AG09309 (cell line): ENCODE measurements at regions not wholly inside any gene's neighbourhood (a gene's known extent, or its start where the extent isn't known, plus 50 kb on each side); places are given as distances from the start of the nearest gene placed in this dataset.

Source experiments
- DNase-seq: peaks from one replicate; pipeline ENCODE4 v3.0.0-alpha.2; 2010; ENCODE audit warnings: low read depth
- H3K4me3 ChIP-seq: 2 replicates; pipeline ENCODE4 v1.5.1; 2011; ENCODE audit warnings: mild to moderate bottlenecking, low read depth, low read length, moderate library complexity; ENCODE audit not compliant: control insufficient read depth
- TF ChIP-seq, protein P1 (sequence below): IDR thresholded peaks from 2 replicates; pipeline ENCODE4 v1.5.1; 2011; ENCODE audit warnings: mild to moderate bottlenecking, low read depth, low read length, inconsistent platforms; ENCODE audit not compliant: insufficient read depth, control insufficient read depth; ENCODE audit errors: missing control alignments

DNA sequence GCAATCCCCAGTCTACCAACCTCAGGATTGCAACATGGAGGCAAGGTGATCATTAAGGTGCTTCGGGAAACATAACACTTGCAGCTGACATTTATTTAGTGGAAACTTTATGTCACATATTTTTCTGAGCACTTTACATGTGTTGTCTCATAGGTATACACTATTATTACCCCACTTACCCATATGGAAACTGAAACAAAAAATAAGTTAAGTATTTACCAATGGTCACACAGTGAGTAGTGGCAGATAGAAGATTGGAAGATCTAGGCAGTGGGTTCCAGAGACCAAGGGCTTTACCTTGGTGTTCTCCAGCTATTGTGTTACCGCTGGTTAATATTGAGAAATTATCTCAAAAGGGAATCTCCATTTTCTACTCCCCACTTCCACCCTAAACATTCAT, 1279.1 kb upstream of the SORCS1 start:
- no peak overlapping the region for H3K4me3 ChIP-seq
- DNase-seq = no peak
- TF ChIP-seq, protein P1, sequence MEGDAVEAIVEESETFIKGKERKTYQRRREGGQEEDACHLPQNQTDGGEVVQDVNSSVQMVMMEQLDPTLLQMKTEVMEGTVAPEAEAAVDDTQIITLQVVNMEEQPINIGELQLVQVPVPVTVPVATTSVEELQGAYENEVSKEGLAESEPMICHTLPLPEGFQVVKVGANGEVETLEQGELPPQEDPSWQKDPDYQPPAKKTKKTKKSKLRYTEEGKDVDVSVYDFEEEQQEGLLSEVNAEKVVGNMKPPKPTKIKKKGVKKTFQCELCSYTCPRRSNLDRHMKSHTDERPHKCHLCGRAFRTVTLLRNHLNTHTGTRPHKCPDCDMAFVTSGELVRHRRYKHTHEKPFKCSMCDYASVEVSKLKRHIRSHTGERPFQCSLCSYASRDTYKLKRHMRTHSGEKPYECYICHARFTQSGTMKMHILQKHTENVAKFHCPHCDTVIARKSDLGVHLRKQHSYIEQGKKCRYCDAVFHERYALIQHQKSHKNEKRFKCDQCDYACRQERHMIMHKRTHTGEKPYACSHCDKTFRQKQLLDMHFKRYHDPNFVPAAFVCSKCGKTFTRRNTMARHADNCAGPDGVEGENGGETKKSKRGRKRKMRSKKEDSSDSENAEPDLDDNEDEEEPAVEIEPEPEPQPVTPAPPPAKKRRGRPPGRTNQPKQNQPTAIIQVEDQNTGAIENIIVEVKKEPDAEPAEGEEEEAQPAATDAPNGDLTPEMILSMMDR = no peak

DNA sequence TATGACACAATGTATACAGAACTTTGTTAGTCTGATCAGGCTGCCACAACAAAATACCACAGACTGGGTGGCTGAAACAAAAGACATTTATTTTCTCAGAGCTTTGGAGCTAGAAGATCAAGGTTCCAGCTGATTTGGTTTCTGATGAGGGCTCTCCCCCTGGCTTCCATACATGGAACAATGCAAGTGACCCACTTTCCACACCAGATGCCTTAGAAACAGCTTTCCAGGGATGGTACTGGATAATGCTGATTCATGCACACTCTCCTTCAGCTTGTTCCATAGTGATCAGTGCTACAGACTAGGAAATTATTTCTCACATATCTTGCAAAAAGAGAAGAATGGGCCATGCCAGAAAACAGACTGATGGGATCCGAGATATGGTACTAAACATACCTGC, 1274.9 kb upstream of the SORCS1 start:
- TF ChIP-seq, protein P1 = no peak
- no peak overlapping the region for H3K4me3 ChIP-seq
- DNase-seq = no peak

DNA sequence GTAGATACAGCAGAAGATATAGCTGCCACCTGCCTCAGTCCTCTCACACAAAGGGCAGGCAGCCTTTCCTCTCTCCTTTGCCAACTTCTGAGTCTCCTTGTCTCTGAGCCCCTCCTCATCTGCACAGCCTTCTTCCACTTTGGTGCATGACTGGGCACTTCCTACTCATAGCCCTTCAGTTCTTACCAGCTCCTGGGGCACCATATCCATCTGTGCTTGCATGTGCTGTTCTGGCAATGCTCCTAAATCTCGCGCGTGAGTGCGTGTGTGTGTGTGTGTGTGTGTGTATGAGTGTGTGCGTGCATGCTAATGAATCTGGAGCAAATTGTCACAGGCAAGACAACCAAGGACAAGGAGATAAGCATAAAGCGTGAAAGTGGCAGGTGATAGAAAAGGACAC, 1271.6 kb upstream of the SORCS1 start:
- no peak overlapping the region for H3K4me3 ChIP-seq
- TF ChIP-seq, protein P1 = no peak
- DNase-seq = no peak

DNA sequence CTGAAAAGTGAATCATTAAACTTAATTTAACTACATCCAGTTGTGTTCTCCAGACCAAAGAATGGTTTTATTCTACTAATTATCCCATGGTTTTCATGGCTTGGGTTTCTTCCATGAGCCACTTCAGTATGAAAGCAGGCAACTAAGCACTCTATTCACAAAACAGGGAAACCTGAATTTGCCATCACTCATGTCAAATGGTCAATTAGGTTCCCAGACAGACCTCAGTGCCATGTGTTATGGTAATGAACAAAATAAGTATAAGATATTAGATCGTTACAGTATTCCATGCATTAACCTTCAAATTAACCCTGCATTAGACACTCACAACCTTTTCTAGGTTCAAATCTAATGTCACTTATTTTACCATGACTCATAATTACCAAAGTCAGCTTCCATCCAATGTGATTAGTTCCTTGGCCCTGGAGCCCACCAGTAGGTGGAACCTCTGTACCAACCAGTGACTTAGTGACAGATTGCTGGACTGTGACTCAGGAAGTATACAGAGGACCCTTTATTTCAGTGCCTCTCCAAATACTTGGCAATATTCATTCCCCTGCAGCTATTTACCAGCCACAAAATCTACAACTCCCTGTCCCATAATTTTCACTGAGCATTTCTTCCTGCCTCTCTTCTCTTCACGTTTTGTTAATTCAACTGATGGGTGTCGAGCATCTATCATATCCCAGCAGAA, 1270.2 kb upstream of the SORCS1 start:
- H3K4me3 ChIP-seq = no peak overlapping the region
- TF ChIP-seq, protein P1 = no peak
- DNase-seq = no peak

DNA sequence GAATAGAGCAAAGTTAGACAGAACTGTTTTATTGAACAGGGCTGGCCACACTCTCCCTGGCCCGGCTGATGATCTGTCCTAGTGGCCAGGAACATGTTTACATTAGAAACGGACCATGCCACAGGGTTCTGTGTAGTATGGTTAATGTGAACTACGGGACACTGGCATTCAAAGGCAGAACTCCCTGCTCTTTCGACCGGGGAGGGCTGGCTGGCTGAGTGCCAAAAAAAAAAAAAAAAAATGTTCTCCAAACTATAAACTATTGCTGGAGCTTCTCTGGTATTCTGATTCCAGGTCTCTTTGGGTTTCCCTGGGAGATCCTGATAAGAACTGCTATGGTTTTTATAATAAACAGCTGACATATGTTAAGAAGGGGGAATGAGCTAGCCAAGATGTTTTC, 1262.6 kb upstream of the SORCS1 start:
- TF ChIP-seq, protein P1 = no peak
- DNase-seq = no peak

DNA sequence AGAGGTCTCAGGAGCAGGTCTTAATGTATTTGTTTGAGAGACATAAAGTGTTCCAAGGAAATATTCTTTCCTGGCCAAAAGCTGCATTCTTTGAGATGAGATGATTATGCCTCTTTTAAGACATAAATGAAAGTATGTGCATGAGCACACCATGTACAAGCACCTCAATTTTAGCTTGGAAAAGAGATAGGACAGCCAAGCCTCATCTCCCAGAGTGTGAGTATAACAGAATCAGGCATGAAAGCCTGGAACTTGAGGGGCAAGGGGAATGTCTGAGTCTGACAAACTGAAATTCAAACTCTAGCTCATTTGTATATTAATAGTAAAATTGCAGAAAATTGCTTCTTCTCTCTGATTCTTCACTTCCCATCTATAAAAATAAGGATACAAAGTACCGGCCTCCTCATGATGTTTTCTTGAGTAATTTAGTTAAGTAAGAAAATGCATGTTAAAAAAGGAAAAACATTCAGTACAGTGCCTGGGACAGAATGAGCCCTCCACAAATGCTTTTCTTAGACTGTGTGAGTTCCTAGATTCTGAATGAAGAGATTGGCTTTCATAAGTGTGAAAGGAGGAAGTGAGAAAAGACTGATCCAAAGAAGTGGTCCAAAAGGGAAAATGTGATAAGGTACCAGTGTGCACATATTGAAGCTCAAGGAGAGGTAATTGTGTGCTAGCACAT, 1260.9 kb upstream of the SORCS1 start:
- DNase-seq = no peak
- TF ChIP-seq, protein P1 = no peak
- H3K4me3 ChIP-seq = no peak overlapping the region

More for the DNA sequence above, 1262.6 kb upstream of the SORCS1 start:
- H3K4me3 ChIP-seq = no peak overlapping the region
